Activated CD4-positive, alpha-beta memory T cell treated with anti-CD3 and anti-CD28 coated beads for 36 hours (primary cell): ENCODE measurements at regions not wholly inside any gene's neighbourhood (a gene's known extent, or its start where the extent isn't known, plus 50 kb on each side); places are given as distances from the start of the nearest gene placed in this dataset.

Experiments used
- CTCF ChIA-PET: fragments of 350-600 bp; sonication (Branson Sonifier 250); formaldehyde crosslinking; loops from one replicate; lab custom pipeline; 2021; ENCODE audit warnings: antibody characterized with exemption, inconsistent platforms; lab: Charles Lee
- POLR2A ChIA-PET: fragments of 350-600 bp; sonication (Branson Sonifier 250); formaldehyde crosslinking; loops from one replicate; lab custom pipeline; 2021; ENCODE audit warnings: antibody characterized with exemption; lab: Charles Lee
- DNase-seq: peaks from one replicate; pipeline ENCODE4 v3.0.0-alpha.2; 2020
- H3K27ac Mint-ChIP-seq: one replicate; pipeline ENCODE4 v1.8.0; 2021; ENCODE audit warnings: mixed read lengths
- H3K27me3 Mint-ChIP-seq: one replicate; pipeline ENCODE4 v1.8.0; 2021; ENCODE audit warnings: mixed read lengths
- H3K36me3 Mint-ChIP-seq: one replicate; pipeline ENCODE4 v1.8.0; 2021; ENCODE audit warnings: mixed read lengths
- H3K4me1 Mint-ChIP-seq: one replicate; pipeline ENCODE4 v1.8.0; 2021; ENCODE audit warnings: low read depth, mixed read lengths
- H3K4me3 Mint-ChIP-seq: one replicate; pipeline ENCODE4 v1.8.0; 2021; ENCODE audit warnings: mild to moderate bottlenecking, mixed read lengths
- H3K9me3 Mint-ChIP-seq: one replicate; pipeline ENCODE4 v1.8.0; 2021; ENCODE audit warnings: mixed read lengths
- intact Hi-C: fragments of 100-400 bp; cut with micrococcal nuclease; formaldehyde crosslinking; loops from one replicate; pipeline ENCODE4 v1.15.1; 2023

- ChIA-PET CTCF (no interaction called here), POLR2A (no interaction called here)
- H3K4me1 Mint-ChIP-seq, result no peaks in the 10 kb centered on the region
- no peak overlapping the region for H3K27ac Mint-ChIP-seq
- H3K9me3 Mint-ChIP-seq, result peaks cover 7% of the 10 kb centered on the region
- no peak overlapping the region for H3K4me3 Mint-ChIP-seq
- intact Hi-C loops, result no loop called here
- H3K36me3 Mint-ChIP-seq, result no peaks in the 10 kb centered on the region
- no peak for DNase-seq
- H3K27me3 Mint-ChIP-seq, result no peaks in the 10 kb centered on the region
Observed at GRCh38 chr20:7571521-7572055, 368.7 kb downstream of the HAO1 start.

- DNase-seq, result no peak
- Mint-ChIP-seq H3K36me3 (no peaks in the 10 kb centered on the region), H3K9me3 (peaks cover 14% of the 10 kb centered on the region)
Observed at GRCh38 chr20:7579888-7580287, 360.4 kb downstream of the HAO1 start.

GRCh38 chr20:7585126-7585679, 355.1 kb downstream of the HAO1 start:
- no peak overlapping the region for H3K27ac Mint-ChIP-seq
- POLR2A ChIA-PET, result no interaction called here
- CTCF ChIA-PET, result no interaction called here
- H3K27me3 Mint-ChIP-seq, result no peaks in the 10 kb centered on the region
- H3K4me3 Mint-ChIP-seq, result no peak overlapping the region
- no peaks in the 10 kb centered on the region for H3K4me1 Mint-ChIP-seq
- intact Hi-C loops, result no loop called here
- peaks cover 10% of the 10 kb centered on the region for H3K9me3 Mint-ChIP-seq
- DNase-seq, result no peak
- H3K36me3 Mint-ChIP-seq, result no peaks in the 10 kb centered on the region

More at GRCh38 chr20:7579888-7580287, 360.4 kb downstream of the HAO1 start:
- Mint-ChIP-seq H3K27me3 (no peaks in the 10 kb centered on the region), H3K4me1 (no peaks in the 10 kb centered on the region), H3K4me3 (no peak overlapping the region), H3K27ac (no peak overlapping the region)
- intact Hi-C loops, result no loop called here
- ChIA-PET POLR2A (no interaction called here), CTCF (no interaction called here)

- POLR2A ChIA-PET, result no interaction called here
- peaks cover 11% of the 10 kb centered on the region for H3K9me3 Mint-ChIP-seq
- no peak overlapping the region for H3K4me3 Mint-ChIP-seq
- no peaks in the 10 kb centered on the region for H3K27me3 Mint-ChIP-seq
- H3K27ac Mint-ChIP-seq, result no peak overlapping the region
- no peak for DNase-seq
- CTCF ChIA-PET, result no interaction called here
- H3K4me1 Mint-ChIP-seq, result no peaks in the 10 kb centered on the region
- intact Hi-C loops, result no loop called here
- H3K36me3 Mint-ChIP-seq, result no peaks in the 10 kb centered on the region
Observed at GRCh38 chr20:7586481-7586880, 353.8 kb downstream of the HAO1 start.

- intact Hi-C loops, result no loop called here
- H3K4me3 Mint-ChIP-seq, result no peak overlapping the region
- no peaks in the 10 kb centered on the region for H3K36me3 Mint-ChIP-seq
- no peak overlapping the region for H3K27ac Mint-ChIP-seq
- no peaks in the 10 kb centered on the region for H3K4me1 Mint-ChIP-seq
- POLR2A ChIA-PET, result no interaction called here
- CTCF ChIA-PET, result no interaction called here
- no peaks in the 10 kb centered on the region for H3K27me3 Mint-ChIP-seq
- no peak for DNase-seq
- H3K9me3 Mint-ChIP-seq, result peaks cover 6% of the 10 kb centered on the region
Observed at GRCh38 chr20:7589164-7589563, 351.1 kb downstream of the HAO1 start.

GRCh38 chr20:7596541-7596940, 343.7 kb downstream of the HAO1 start:
- no peaks in the 10 kb centered on the region for H3K4me1 Mint-ChIP-seq
- H3K4me3 Mint-ChIP-seq, result no peak overlapping the region
- POLR2A ChIA-PET, result no interaction called here
- H3K27ac Mint-ChIP-seq, result no peak overlapping the region
- CTCF ChIA-PET, result no interaction called here
- H3K36me3 Mint-ChIP-seq, result no peaks in the 10 kb centered on the region
- no peak for DNase-seq
- H3K27me3 Mint-ChIP-seq, result no peaks in the 10 kb centered on the region
- peaks cover 7% of the 10 kb centered on the region for H3K9me3 Mint-ChIP-seq
- intact Hi-C loops, result no loop called here

- Mint-ChIP-seq H3K4me1 (no peaks in the 10 kb centered on the region), H3K27me3 (no peaks in the 10 kb centered on the region), H3K27ac (no peak overlapping the region), H3K4me3 (no peak overlapping the region), H3K9me3 (peaks cover 16% of the 10 kb centered on the region), H3K36me3 (no peaks in the 10 kb centered on the region)
- CTCF ChIA-PET, result no interaction called here
- POLR2A ChIA-PET, result no interaction called here
- DNase-seq, result no peak
- intact Hi-C loops, result no loop called here
Observed at GRCh38 chr20:7601431-7601830, 338.8 kb downstream of the HAO1 start.

GRCh38 chr20:7606941-7607340, 333.3 kb downstream of the HAO1 start:
- peaks cover 12% of the 10 kb centered on the region for H3K9me3 Mint-ChIP-seq
- no peak overlapping the region for H3K27ac Mint-ChIP-seq
- ChIA-PET POLR2A (no interaction called here), CTCF (no interaction called here)
- no peaks in the 10 kb centered on the region for H3K36me3 Mint-ChIP-seq
- no peaks in the 10 kb centered on the region for H3K4me1 Mint-ChIP-seq
- intact Hi-C loops, result no loop called here
- no peaks in the 10 kb centered on the region for H3K27me3 Mint-ChIP-seq
- no peak for DNase-seq
- no peak overlapping the region for H3K4me3 Mint-ChIP-seq

GRCh38 chr20:7608250-7608649, 332.0 kb downstream of the HAO1 start:
- Mint-ChIP-seq H3K9me3 (peaks cover 12% of the 10 kb centered on the region), H3K36me3 (no peaks in the 10 kb centered on the region), H3K4me1 (no peaks in the 10 kb centered on the region), H3K27me3 (no peaks in the 10 kb centered on the region), H3K4me3 (no peak overlapping the region), H3K27ac (no peak overlapping the region)
- POLR2A ChIA-PET, result no interaction called here
- intact Hi-C loops, result no loop called here
- no peak for DNase-seq
- CTCF ChIA-PET, result no interaction called here

GRCh38 chr20:7609251-7609650, 331.0 kb downstream of the HAO1 start:
- CTCF ChIA-PET, result interaction anchor here (0.6 kb wide), 1 partner anchor 327 kb away, joined by 3 read pairs; no protein-coding TSS in a partner anchor
- POLR2A ChIA-PET, result no interaction called here
- Mint-ChIP-seq H3K4me1 (no peaks in the 10 kb centered on the region), H3K4me3 (no peak overlapping the region), H3K27me3 (no peaks in the 10 kb centered on the region), H3K27ac (no peak overlapping the region), H3K36me3 (no peaks in the 10 kb centered on the region), H3K9me3 (peaks cover 10% of the 10 kb centered on the region)
- intact Hi-C loops, result no loop called here
- no peak for DNase-seq

- H3K27me3 Mint-ChIP-seq, result no peaks in the 10 kb centered on the region
- no peak for DNase-seq
- H3K9me3 Mint-ChIP-seq, result peaks cover 4% of the 10 kb centered on the region
- no peaks in the 10 kb centered on the region for H3K36me3 Mint-ChIP-seq
- no peak overlapping the region for H3K27ac Mint-ChIP-seq
- ChIA-PET POLR2A (no interaction called here), CTCF (no interaction called here)
- no peak overlapping the region for H3K4me3 Mint-ChIP-seq
- no peaks in the 10 kb centered on the region for H3K4me1 Mint-ChIP-seq
- intact Hi-C loops, result no loop called here
Observed at GRCh38 chr20:7610681-7611080, 329.6 kb downstream of the HAO1 start.

- DNase-seq, result no peak
- CTCF ChIA-PET, result no interaction called here
- peaks cover 7% of the 10 kb centered on the region for H3K9me3 Mint-ChIP-seq
- intact Hi-C loops, result no loop called here
- no peak overlapping the region for H3K27ac Mint-ChIP-seq
- POLR2A ChIA-PET, result no interaction called here
- H3K4me1 Mint-ChIP-seq, result no peaks in the 10 kb centered on the region
- no peak overlapping the region for H3K4me3 Mint-ChIP-seq
- no peaks in the 10 kb centered on the region for H3K36me3 Mint-ChIP-seq
- no peaks in the 10 kb centered on the region for H3K27me3 Mint-ChIP-seq
Observed at GRCh38 chr20:7617797-7618196, 322.5 kb downstream of the HAO1 start.

- Mint-ChIP-seq H3K4me3 (no peak overlapping the region), H3K27me3 (no peaks in the 10 kb centered on the region), H3K36me3 (no peaks in the 10 kb centered on the region), H3K9me3 (peaks cover 12% of the 10 kb centered on the region), H3K27ac (no peak overlapping the region), H3K4me1 (no peaks in the 10 kb centered on the region)
- no peak for DNase-seq
- ChIA-PET CTCF (no interaction called here), POLR2A (no interaction called here)
- intact Hi-C loops, result no loop called here
Observed at GRCh38 chr20:7622399-7622961, 317.8 kb downstream of the HAO1 start.
